HG03045 (cell line): ENCODE measurements at regions not wholly inside any gene's neighbourhood (a gene's known extent, or its start where the extent isn't known, plus 50 kb on each side); places are given as distances from the start of the nearest gene placed in this dataset.
"Not testable (repeated sequence)": the region's sequence is repeated elsewhere in the genome, so short reads cannot be mapped to it uniquely, and the experiment has no call there.

Source experiments
- ATAC-seq: cut with Tn5 transposase; IDR thresholded peaks from one replicate; pipeline ENCODE4 v1.9.1; 2021; ENCODE audit warnings: mild to moderate bottlenecking, moderate library complexity; ENCODE audit not compliant: unreplicated experiment

DNA sequence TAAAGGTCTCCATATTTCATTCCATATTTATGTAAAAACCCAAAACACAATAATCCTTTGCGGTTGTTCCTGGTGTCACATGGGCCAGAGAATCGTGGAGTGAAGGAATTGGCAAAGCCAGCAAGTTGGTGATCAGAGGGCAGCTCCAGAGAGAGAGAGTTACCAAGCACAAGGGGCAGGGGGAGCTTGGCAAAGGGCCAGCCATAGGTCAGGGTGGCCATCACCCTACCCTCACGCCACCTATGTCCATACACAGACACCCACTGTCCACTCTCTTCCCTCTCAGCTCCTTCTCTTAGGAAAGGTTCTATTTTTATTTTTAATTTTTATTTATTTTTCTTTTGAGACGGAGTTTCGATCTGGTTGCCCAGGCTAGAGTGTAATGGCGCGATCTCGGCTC is 163.2 kb upstream of the JARID2 start:
- no peak for ATAC-seq

GRCh38 chr6:15086348-15087158 is 159.3 kb upstream of the JARID2 start:
- ATAC-seq, result no peak

DNA sequence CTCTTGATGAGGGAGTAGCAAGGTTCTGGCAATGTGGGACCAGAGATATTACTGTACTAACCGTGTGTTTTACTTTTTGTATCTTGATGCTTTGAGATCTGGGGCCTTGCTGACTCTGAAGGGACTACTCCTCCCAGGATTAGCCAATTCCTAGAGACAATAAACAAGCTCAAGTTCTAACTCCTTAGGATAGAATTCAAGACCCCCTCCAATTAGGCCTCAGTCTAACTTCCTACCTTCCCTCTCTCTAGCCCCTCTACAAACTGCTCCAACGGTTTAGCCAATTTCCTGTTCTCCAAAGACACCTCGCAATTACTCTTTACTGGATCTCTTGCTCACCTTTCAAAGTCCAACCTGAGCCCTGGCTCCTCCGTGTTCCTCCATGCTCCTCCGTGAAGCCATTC is 158.7 kb upstream of the JARID2 start:
- ATAC-seq, result no peak

DNA sequence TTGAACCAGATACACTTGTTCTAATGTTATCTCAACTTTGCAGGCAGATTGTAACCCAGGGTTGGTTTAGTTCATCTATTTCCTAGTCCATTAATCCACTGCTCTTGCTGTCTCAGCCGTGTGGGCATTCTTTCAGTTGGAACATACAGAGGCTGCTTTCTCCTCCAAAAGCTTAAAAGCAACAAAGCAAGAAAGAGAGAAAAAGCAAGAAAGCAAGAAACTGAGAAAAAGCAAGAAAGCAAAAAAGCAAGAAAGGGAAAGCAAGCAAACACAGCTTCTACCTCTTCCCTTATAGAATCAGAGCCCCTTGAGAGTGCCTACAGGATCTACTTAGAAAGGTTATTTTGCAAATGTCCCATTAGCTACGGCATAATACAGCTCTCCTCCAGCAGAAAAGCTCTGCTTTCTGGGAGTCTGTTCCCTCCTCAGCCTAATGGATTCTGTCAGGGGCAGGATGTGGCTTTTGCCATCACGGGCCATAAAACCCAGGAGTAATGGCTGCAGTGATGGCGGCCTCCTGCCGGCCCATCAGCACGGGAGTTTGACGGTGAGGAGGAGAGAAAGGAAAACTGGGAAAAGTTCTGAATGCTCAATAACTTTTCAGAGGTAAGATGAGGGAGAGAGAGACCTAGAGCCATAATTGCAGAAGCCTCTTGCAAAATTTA is 156.8 kb upstream of the JARID2 start:
- no peak for ATAC-seq

DNA sequence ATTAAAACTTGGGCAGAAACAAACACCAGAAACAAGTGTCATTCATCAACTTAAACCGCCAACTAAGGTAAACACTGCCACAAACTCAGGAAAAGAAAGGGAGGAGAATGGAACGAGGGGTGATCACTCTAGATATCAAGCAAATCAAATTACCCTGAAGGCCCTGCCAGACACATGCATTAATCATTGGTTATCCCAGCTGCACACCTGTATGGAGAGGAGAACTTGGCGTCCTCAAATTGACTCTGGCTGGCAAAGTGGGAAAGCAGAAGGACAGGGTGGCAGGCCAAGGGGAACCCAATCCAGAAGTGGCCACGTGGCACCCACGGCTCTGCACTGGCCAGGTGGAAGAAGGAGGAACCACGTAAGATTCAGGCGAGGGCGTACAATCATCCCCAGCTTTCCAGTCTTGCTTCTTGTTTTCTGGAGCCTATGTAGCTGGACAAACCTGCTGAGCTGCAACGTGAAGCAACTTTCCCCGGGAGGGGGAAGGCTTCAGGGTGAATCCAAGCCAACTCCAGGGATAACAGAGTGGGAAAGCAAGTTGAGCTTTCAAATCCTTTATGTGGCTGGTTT is 156.2 kb upstream of the JARID2 start:
- no peak for ATAC-seq

DNA sequence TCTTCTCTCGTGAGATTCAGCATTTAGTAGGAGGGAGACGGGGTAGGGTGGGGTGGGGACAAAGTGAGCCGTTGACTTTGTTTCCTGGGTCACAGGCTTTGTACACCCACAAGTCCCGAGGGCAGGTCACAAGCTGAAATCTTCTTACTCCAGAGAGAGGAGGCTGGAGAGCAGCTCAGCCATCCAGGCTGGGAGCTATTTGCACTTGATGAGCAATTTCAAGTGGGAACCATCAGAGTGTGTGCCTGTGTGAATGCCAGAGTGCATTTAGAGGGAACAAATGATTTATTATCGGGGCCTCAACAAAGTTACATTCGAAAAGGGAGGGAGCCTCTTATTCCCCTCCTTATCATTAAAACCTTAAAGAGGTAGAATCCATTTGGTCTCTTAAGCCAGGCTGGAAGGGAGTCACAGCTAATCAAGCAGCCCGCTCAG is 155.7 kb upstream of the JARID2 start:
- ATAC-seq, result no peak

- no peak for ATAC-seq
Observed at GRCh38 chr6:15090745-15091384, 155.0 kb upstream of the JARID2 start.

- no peak for ATAC-seq
Observed at GRCh38 chr6:15096894-15097837, 148.7 kb upstream of the JARID2 start.

GRCh38 chr6:15101130-15101529 is 144.7 kb upstream of the JARID2 start:
- ATAC-seq, result no peak

GRCh38 chr6:15102241-15102640 is 143.6 kb upstream of the JARID2 start:
- no peak for ATAC-seq

GRCh38 chr6:15106958-15107643 is 138.8 kb upstream of the JARID2 start:
- no peak for ATAC-seq

GRCh38 chr6:15107644-15108382 is 138.1 kb upstream of the JARID2 start:
- ATAC-seq, result no peak

DNA sequence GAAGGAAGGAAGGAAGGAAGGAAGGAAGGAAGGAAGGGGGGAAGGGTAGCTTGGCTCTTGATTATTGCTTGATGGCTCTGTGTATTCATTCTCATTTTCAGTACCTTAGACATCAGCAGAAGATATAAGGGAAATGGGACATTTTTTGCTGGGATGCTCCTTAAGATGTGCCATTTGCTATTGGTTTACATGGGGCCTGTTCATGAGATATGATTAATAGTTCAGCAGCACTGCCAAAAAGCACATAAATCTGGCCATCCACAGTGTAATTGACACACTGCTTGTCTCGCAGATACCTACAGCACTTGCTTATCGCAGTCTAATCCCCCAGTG is 137.5 kb upstream of the JARID2 start:
- no peak for ATAC-seq

DNA sequence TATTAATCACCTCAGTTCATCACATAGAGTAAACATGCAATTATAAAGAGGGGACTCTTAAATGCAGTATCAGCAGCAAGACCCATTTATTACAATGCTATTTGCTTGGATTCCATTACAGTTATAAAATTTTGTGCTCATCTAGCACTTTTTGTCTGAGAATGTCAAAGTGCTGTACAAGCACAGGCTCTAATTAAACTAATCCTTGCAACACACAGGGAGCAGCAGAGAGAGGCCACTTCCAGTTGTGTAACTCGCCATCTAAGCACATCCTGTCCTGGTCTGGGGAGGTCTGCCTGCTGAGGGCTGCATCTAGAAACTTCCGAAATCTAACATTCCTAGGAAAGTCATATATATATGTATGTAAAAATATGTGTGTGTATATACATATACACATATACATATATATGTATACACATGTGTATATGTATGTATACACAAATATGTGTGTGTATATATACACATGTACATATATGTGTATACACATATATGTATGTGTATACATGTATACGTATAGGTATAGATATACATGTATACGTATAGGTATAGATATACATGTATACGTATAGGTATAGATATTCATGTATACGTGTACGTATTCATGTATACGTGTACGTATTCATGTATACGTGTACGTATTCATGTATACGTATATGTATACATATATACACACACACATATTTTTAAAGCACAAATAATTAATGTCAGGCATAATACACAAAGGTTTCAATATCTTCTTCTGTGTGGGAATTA is 136.4 kb upstream of the JARID2 start:
- no peak for ATAC-seq

DNA sequence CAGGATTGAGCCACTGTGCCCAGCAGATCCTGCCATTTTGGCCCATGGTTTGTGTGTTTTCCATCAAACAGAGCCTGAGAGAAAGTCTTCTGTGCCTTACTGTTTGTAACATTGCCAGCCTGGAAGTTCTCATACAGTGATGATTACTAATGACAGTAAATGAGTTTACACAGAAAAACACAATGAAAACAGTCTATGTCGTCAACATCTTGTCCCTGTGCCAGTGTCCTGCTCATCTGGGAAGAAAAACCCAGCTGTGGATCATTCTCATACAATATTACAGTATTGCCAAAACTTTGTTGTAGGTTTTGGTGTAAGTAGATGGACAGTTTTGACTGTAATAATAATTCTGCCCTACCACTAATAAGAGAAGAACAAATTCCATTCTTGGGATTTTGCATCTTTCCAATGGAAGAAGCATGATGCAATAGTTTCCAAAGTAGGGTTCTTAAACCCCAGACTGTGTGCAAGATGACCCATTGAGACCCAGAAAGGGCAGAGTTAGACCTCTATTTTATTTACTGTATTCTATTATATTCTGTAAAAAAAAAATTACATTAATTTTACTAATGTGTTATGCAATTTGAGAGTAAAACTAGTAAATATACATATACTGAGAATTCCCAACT is 135.0 kb upstream of the JARID2 start:
- ATAC-seq, result no peak

- ATAC-seq, result not testable (repeated sequence)
Observed at GRCh38 chr6:15111576-15111975, 134.3 kb upstream of the JARID2 start.

DNA sequence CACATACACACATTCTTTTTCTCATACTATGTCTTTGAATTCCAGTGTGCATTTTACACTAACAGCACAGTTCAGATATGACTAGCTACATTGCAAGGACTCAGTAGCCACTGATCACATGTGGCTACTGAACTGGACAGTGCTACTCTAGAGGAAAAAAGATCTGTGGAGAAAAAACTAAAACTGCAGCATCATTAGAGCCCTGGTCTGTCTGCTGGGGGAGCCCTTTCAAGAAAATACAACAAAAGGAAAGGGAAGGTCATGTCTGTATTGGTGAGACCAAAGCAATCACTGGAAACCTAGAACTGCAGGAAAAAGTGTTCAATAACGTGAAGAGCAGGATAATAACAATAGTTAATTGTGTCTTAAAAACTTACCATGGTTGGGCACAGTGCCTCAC is 132.3 kb upstream of the JARID2 start:
- no peak for ATAC-seq

GRCh38 chr6:15114061-15114460 is 131.8 kb upstream of the JARID2 start:
- ATAC-seq, result no peak
